ENCODE measurements at regions not wholly inside any gene's neighbourhood (a gene's known extent, or its start where the extent isn't known, plus 50 kb on each side); places are given as distances from the start of the nearest gene placed in this dataset.

GRCh38 chr4:178426871-178427270 lies 984.6 kb upstream of the AGA start:
- TF ChIP-seq SUZ12 (IDR thresholded peaks at IDR 0.05; ENCODE audit: extremely low read depth, insufficient read depth, insufficient read length): no peak
- TF ChIP-seq ZNF274 (IDR thresholded peaks at IDR 0.05; ENCODE audit: low read depth, low read length): no peak
- no peak for TF ChIP-seq YY1 (IDR thresholded peaks at IDR 0.05; ENCODE audit: insufficient read depth, insufficient read length)

All from NT2/D1 (cell line).